NCI-H2196 treated with DMSO at 0.1 percent for 48 hours (cell line): ENCODE measurements at regions not wholly inside any gene's neighbourhood (a gene's known extent, or its start where the extent isn't known, plus 50 kb on each side); places are given as distances from the start of the nearest gene placed in this dataset.
"Not testable (repeated sequence)": the region's sequence is repeated elsewhere in the genome, so short reads cannot be mapped to it uniquely, and the experiment has no call there.

Experiments used
- DNase-seq: peaks from one replicate; lab custom pipeline; 2025; ENCODE audit not compliant: unreplicated experiment; lab: John Stamatoyannopoulos, UW

- DNase-seq: no peak
Measured at GRCh38 chr2:220789961-220790360, 782.1 kb downstream of the EPHA4 start.

DNA sequence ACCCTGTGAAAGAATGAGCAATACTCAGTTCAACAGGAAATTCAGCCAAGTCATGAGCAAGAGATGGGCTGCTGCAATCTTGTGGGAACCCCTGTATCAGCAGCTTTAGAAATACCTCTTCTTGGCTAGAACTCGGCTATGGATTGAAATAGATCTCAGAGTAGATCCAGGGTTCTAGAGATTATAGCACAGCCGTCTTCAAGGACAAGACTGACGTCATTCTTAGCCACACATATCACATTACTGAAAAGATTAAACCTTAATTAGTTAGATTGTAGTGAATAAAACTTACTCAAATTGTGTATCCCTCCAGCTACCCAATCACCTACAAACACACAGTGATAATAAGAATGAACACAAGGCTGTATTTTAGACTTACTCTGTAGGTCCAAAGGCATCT is 776.4 kb downstream of the EPHA4 start:
- no peak for DNase-seq

DNA sequence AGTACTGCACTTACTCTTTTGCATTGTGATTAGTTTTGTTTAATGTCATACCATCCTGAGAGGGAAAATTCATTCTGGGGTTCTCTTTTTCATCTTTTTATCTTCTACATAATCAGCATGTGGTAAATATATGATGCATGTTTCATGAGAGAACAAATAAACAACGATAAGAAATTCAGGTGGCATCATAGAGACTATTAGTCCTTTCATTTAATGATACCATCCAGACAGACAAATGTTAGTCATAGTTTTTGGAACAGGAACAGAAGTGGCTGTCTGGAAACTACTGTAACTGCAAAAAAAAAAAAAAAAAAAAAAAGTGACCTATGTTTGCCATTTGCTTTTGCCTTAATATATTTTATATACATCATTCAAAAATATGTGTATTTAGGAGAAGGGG is 761.0 kb downstream of the EPHA4 start:
- no peak for DNase-seq

DNA sequence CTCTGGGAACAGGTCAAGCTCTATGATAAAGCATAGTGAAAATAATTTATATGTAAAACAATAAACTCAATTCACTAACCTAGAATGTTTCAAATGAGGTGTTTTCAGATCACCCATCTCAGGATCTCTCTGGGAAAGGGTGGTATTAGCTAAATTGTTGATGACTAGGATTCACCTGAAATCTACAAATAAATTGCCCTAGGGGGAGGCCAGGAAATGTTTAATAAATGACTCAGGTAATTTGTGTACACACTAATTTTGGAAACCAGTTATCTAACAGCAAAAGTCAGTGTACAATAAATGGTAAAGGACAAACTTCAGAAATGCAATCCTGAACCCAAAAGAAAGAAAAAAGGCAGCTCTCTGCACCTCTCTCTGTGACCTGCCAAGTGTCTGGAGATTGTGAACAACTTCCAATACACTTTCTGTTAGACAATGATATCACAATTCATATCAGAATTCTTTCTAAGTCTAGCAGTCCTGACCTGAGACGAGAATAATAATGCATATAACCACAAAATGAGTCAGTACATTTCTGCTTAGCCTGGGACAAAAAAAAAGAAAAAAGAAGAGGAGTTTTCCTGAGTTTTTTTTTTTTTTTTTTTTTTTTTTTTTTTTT is 760.0 kb downstream of the EPHA4 start:
- DNase-seq: no peak

- no peak for DNase-seq
Measured at GRCh38 chr2:220814441-220814840, 757.7 kb downstream of the EPHA4 start.

DNA sequence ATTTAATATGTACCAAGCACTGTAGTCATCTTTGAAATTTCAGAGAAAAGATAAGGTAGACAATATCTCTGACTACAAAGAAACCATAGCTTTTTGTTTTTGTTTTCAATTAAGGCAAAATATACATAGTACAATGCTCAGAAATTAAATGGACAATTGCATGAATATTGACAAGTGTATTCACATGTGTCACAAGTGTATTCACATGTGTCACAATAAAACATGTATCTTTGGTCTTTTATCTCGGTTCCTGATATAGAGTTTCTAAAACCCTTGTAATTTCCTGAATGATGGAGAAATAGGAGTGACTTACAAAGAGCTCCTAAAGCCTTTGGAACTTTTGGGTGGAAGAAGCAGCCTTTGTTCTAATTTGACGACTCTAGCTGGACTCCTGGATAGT is 756.4 kb downstream of the EPHA4 start:
- no peak for DNase-seq

DNA sequence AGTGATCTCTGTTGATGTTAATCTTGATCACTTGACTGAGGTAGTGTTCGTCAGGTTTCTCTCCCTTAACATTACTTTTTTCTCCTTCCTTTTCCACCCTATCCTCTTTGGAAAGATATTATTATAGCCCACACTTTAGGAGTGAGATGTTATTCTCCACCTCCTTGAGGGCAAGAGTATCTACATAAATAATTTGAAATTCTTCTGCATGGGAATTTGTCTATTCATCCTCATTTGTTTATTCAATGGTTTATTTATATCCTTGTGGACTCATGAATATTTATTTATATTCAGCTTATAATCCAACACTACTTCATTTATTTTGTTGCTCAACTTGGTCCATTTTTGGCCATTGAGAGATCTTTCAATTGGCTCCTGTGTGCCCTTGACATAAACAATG is 750.4 kb downstream of the EPHA4 start:
- no peak for DNase-seq

- not testable (repeated sequence) for DNase-seq
Measured at GRCh38 chr2:220823590-220823989, 748.5 kb downstream of the EPHA4 start.

- no peak for DNase-seq
Measured at GRCh38 chr2:220833446-220833845, 738.7 kb downstream of the EPHA4 start.

GRCh38 chr2:220835583-220835982 is 736.5 kb downstream of the EPHA4 start:
- DNase-seq: no peak

DNA sequence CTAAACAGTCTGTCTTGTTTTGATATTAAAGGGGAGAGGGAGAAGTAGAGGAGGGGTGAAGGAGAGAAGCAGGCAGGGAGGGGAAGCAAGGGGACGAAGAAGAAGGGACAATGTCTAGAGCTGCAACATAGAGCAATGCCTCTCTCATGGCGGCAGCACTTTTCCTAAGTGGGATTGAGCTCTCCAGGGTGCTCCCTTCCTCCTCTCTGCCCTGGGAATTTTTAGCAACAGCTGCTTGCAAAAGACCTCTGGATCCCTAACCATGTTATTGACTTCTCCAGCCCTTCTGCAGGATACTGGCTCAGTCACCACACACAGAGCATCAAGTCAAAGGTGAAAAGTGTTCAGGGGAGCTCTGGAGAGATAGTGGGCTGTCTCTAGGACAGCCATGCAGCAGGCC is 734.9 kb downstream of the EPHA4 start:
- DNase-seq: no peak

GRCh38 chr2:220842901-220843665 is 729.0 kb downstream of the EPHA4 start:
- no peak for DNase-seq

DNA sequence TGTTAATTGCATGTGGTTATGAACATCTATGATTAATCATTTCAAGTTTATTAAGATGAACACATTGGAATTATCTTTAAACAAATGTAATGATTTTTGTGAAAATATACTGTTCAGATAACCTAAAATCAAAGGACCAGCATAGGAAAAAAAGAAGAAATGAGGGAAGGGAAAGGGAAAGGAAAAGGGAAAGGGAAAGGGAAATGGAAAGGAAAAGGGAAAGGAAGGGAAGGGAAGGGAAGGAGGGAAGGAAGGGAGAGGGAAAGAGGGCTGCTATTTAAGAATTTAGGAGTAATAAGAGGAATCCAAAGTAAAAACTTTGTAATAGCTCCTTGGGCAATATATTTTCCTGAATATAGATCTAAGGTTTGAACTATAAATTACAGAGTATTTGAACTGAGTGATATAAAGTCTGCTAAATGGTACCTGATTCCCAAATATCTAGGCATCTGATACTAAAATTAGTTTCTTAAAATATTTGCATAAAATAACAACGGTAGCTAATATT is 726.3 kb downstream of the EPHA4 start:
- no peak for DNase-seq

DNA sequence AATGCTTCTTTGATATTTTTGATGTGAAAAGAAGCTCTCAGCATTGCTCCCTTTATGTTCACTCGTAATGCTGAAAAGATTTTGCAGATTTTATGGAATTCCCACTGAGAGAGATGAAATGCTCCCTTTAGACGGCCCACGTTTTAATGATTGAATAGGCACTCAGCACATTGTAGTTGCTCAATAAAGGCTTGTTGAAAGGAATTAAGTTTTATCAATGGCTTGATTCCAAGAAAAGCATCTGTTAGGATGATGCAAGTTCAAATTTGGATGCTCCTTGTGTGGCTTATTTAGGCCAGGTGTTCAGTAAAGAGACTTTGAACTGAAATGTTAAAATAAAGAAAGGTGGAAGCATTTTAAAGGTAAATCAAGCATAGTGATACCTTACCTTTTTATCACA is 725.1 kb downstream of the EPHA4 start:
- DNase-seq: no peak

- no peak for DNase-seq
Measured at GRCh38 chr2:220847589-220847988, 724.5 kb downstream of the EPHA4 start.

- DNase-seq: no peak
Measured at GRCh38 chr2:220849433-220849832, 722.7 kb downstream of the EPHA4 start.

- no peak for DNase-seq
Measured at GRCh38 chr2:220850116-220850515, 722.0 kb downstream of the EPHA4 start.

- DNase-seq: no peak
Measured at GRCh38 chr2:220855296-220855695, 716.8 kb downstream of the EPHA4 start.

DNA sequence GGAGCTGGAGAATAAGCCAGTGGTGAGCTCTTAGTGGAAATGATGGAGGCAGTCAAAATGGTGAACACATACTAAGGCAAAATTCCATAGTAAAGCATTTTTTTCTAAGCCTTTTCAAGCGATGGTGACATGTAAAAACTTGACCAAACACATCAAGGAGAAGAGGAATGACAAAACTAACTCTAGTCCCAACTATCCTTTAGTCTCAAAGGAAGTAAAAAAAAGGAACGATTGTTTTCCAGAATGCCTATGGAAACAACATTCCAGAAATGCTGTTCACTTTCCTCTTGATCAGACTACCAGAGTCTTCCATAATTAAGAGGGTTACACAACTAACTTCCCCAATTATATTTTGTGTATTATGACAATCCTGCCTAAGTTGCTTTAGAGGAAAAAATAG is 715.6 kb downstream of the EPHA4 start:
- DNase-seq: no peak

DNA sequence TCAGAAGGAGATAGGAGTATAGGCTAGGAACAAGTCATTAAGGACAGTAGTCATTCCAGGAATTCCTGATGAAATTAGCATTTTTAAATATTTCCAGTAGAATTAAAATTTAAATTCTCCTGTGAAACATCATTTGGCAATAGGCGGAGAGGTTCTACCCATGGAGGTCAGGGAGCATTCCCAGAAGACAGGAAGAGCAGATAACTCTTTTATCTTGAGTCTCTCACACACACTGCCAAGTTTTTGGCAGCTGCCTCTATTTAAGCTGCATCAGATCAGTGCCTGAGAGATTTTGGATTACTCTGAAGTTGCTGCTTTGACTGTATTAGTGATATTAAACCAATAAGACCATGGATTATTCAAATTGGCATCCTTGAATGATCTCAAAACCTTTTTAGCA is 714.7 kb downstream of the EPHA4 start:
- DNase-seq: no peak

- DNase-seq: no peak
Measured at GRCh38 chr2:220858101-220858500, 714.0 kb downstream of the EPHA4 start.

DNA sequence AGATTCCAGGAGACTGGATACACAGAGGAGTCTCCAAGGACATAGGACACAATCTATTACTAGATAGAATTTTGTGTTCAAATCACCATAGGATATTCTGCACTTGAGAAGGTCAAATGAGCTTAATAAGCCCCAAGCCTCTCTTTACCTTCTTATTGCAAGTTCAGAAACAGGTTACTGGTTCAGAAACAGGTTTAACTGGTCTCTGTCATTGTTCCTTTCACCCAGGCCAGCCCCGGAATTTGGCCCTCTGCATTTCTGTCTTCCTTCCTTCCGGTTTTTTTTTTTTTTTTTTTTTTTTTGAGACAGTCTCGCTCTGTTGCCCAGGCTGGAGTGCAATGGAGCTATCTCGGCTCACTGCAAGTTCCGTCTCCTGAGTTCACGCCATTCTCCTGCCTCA is 700.2 kb downstream of the EPHA4 start:
- no peak for DNase-seq
